Neuronal stem cell (in vitro differentiated cells): ENCODE measurements at regions not wholly inside any gene's neighbourhood (a gene's known extent, or its start where the extent isn't known, plus 50 kb on each side); places are given as distances from the start of the nearest gene placed in this dataset.

Experiments
- DNase-seq: peaks from one replicate; pipeline ENCODE4 v3.0.0-alpha.2; 2013; ENCODE audit warnings: low spot score
- H2AFZ ChIP-seq: one replicate; pipeline ENCODE4 v1.6.1; 2013; ENCODE audit warnings: mild to moderate bottlenecking, low read length, inconsistent platforms
- H2AK5ac ChIP-seq: 2 replicates; pipeline ENCODE4 v1.6.1; 2013; ENCODE audit warnings: low read depth, mild to moderate bottlenecking, inconsistent platforms, low read length, moderate library complexity, mixed read lengths
- H2BK120ac ChIP-seq: 2 replicates; pipeline ENCODE4 v1.6.1; 2013; ENCODE audit warnings: low read depth, mild to moderate bottlenecking, inconsistent platforms, low read length, moderate library complexity, mixed read lengths
- H2BK12ac ChIP-seq: one replicate; pipeline ENCODE4 v1.6.1; 2013; ENCODE audit warnings: low read length, inconsistent platforms
- H2BK15ac ChIP-seq: 2 replicates; pipeline ENCODE4 v1.6.1; 2013; ENCODE audit warnings: mild to moderate bottlenecking, low read length, inconsistent platforms, mixed read lengths
- H2BK5ac ChIP-seq: one replicate; pipeline ENCODE4 v1.6.1; 2013; ENCODE audit warnings: inconsistent platforms, mild to moderate bottlenecking, low read length, moderate library complexity
- H3K14ac ChIP-seq: one replicate; pipeline ENCODE4 v1.6.1; 2013; ENCODE audit warnings: low read length, inconsistent platforms
- H3K18ac ChIP-seq: 2 replicates; pipeline ENCODE4 v1.6.1; 2013; ENCODE audit warnings: low read length, inconsistent platforms
- H3K23ac ChIP-seq: 2 replicates; pipeline ENCODE4 v1.6.1; 2013; ENCODE audit warnings: low read depth, mild to moderate bottlenecking, mixed read lengths, low read length, inconsistent platforms; ENCODE audit not compliant: poor library complexity
- H3K27ac ChIP-seq: replicated peaks from 3 replicates; pipeline ENCODE4 v1.5.1; 2013; ENCODE audit warnings: low read length, inconsistent platforms
- H3K27me3 ChIP-seq, 3 experiments: 2 replicates each; pipeline ENCODE4 v1.6.1; 2013; ENCODE audit warnings: low read length in 3 of 3, mild to moderate bottlenecking in 2 of 3, inconsistent platforms in 1 of 3, low read depth in 1 of 3, mixed read lengths in 1 of 3, moderate library complexity in 1 of 3; ENCODE audit not compliant: control insufficient read depth in 3 of 3, insufficient read depth in 3 of 3
- H3K36me3 ChIP-seq, 2 donors: replicated peaks in 1 of 2; 2 replicates each; pipeline ENCODE4 v1.6.1; 2013; ENCODE audit warnings: low read length in 2 of 2; ENCODE audit not compliant: control insufficient read depth in 2 of 2, insufficient read depth in 2 of 2
- H3K4ac ChIP-seq: 2 replicates; pipeline ENCODE4 v1.6.1; 2013; ENCODE audit warnings: inconsistent platforms, mild to moderate bottlenecking, low read length, moderate library complexity
- H3K4me1 ChIP-seq, 2 donors: 1 replicate in 1 of 2; 2 replicates in 1 of 2; pipeline ENCODE4 v1.6.1; 2013; ENCODE audit warnings: low read length in 2 of 2, low read depth in 1 of 2; ENCODE audit not compliant: control insufficient read depth in 2 of 2, insufficient read depth in 1 of 2
- H3K4me2 ChIP-seq: one replicate; pipeline ENCODE4 v1.6.1; 2013; ENCODE audit warnings: mild to moderate bottlenecking, low read length, inconsistent platforms; ENCODE audit not compliant: insufficient read depth, poor library complexity, severe bottlenecking
- H3K4me3 ChIP-seq, 2 donors: 2 replicates each; pipeline ENCODE4 v1.5.1; 2013; ENCODE audit warnings: low read length in 2 of 2, mild to moderate bottlenecking in 2 of 2, inconsistent platforms in 1 of 2, moderate library complexity in 1 of 2
- H3K79me1 ChIP-seq: one replicate; pipeline ENCODE4 v1.6.1; 2013; ENCODE audit warnings: low read depth, mild to moderate bottlenecking, inconsistent platforms, low read length, moderate library complexity
- H3K9ac ChIP-seq: one replicate; pipeline ENCODE4 v1.6.1; 2013; ENCODE audit warnings: mild to moderate bottlenecking, low read depth, low read length, inconsistent platforms; ENCODE audit not compliant: poor library complexity
- H3K9me3 ChIP-seq, 2 donors: replicated peaks in 1 of 2; 2 replicates each; pipeline versions ENCODE3 to v1.6.1; 2013; ENCODE audit warnings: low read length in 2 of 2, mild to moderate bottlenecking in 2 of 2, inconsistent platforms in 1 of 2, low read depth in 1 of 2, mixed read lengths in 1 of 2, moderate library complexity in 1 of 2; ENCODE audit not compliant: control insufficient read depth in 2 of 2, insufficient read depth in 1 of 2
- H4K8ac ChIP-seq: one replicate; pipeline ENCODE4 v1.6.1; 2013; ENCODE audit warnings: low read depth, mild to moderate bottlenecking, inconsistent platforms, low read length, moderate library complexity
- H4K91ac ChIP-seq: one replicate; pipeline ENCODE4 v1.6.1; 2013; ENCODE audit warnings: low read length, low read depth, mild to moderate bottlenecking, inconsistent platforms; ENCODE audit not compliant: poor library complexity
- WGBS, 2 donors: extraction: QIAGEN DNeasy Blood & Tissue Kit; methylation state at CpG; one replicate each; pipeline ENCODE4 v1.1.7; 2013; ENCODE audit warnings: missing lambda C conversion rate in 2 of 2, mixed read lengths in 1 of 2; ENCODE audit not compliant: insufficient read length in 2 of 2, insufficient replicate concordance in 1 of 2; ENCODE audit errors: extremely low coverage in 2 of 2; 5-methylcytosine and 5-hydroxymethylcytosine counted together

DNA sequence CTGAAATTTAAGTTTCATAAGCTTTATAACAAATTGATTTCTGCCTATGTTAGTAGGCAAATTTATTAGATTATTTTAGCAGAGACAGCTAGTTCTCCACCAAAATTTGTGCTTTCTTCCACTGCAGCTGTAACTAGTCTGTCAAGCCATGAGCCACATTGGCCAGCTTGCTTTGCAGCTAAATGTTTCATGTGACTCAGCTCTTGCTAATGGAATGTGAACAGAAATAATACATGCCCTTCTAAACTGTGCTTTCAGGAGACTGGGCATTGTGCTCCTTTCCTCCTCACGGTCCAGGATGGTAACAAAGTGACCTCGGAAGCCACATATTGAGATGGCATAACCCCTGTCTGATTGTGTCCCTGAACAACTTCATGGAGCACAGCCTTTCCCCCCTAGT lies 51.3 kb upstream of the KPNA4 start:
- H2BK120ac ChIP-seq = no peak overlapping the region
- no peak overlapping the region for H3K18ac ChIP-seq
- no peak overlapping the region for H2BK12ac ChIP-seq
- H3K9ac ChIP-seq = no peak overlapping the region
- H3K27ac ChIP-seq = no peak overlapping the region
- H2BK5ac ChIP-seq = no peak overlapping the region
- H4K91ac ChIP-seq = no peak overlapping the region
- H3K4ac ChIP-seq = no peak overlapping the region
- H3K14ac ChIP-seq = no peak overlapping the region
- H3K27me3 ChIP-seq = peaks cover 0 to 11% (median 0%) of the 10 kb centered on the region in 3 experiments
- H3K4me3 ChIP-seq = no peak overlapping the region
- H3K36me3 ChIP-seq = no peaks in the 10 kb centered on the region
- H4K8ac ChIP-seq = no peak overlapping the region
- no peak overlapping the region for H2AK5ac ChIP-seq
- no peak overlapping the region for H3K23ac ChIP-seq
- H2AFZ ChIP-seq = no peak overlapping the region
- no peak for DNase-seq
- no peaks in the 10 kb centered on the region for H3K79me1 ChIP-seq
- peaks cover 0 to 5% of the 10 kb centered on the region in 2 donors for H3K4me1 ChIP-seq
- no peak overlapping the region for H3K4me2 ChIP-seq
- H2BK15ac ChIP-seq = no peak overlapping the region
- WGBS, 2 donors = no CpG with 5 or more reads among the region's 2 CpGs
- H3K9me3 ChIP-seq = no peaks in the 10 kb centered on the region

DNA sequence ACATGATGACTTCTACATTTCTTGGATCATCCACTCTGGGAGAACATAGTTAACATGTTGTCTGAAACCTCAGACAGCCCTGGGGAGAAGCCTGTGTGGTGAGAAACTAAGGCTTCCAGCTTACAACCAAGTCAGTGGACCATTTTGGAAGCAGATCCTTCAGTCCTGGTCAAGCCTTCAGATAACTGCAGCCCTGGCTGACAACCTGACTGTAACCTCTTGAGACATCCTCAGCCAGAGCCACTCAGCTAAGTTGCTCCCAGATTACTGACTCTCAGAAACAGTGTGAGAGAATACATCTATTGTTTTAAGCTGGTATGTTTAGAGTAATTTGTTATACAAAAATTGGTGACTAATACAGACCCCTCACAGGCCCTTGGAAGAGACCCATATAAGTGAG lies 50.9 kb upstream of the KPNA4 start:
- no peak overlapping the region for H3K4ac ChIP-seq
- no peak overlapping the region for H3K4me3 ChIP-seq
- H2AK5ac ChIP-seq = no peak overlapping the region
- no peak overlapping the region for H3K14ac ChIP-seq
- H3K4me2 ChIP-seq = no peak overlapping the region
- no peak overlapping the region for H3K23ac ChIP-seq
- H3K79me1 ChIP-seq = no peaks in the 10 kb centered on the region
- no peak overlapping the region for H2BK120ac ChIP-seq
- H2BK12ac ChIP-seq = no peak overlapping the region
- no peak for DNase-seq
- no peak overlapping the region for H4K91ac ChIP-seq
- no peak overlapping the region for H3K27ac ChIP-seq
- no peak overlapping the region for H2BK5ac ChIP-seq
- H2BK15ac ChIP-seq = no peak overlapping the region
- peaks cover 0 to 5% of the 10 kb centered on the region in 2 donors for H3K4me1 ChIP-seq
- H3K18ac ChIP-seq = no peak overlapping the region
- no peak overlapping the region for H2AFZ ChIP-seq
- H4K8ac ChIP-seq = no peak overlapping the region
- H3K9me3 ChIP-seq = no peaks in the 10 kb centered on the region
- H3K36me3 ChIP-seq = no peaks in the 10 kb centered on the region
- H3K27me3 ChIP-seq = peaks cover 0 to 11% (median 0%) of the 10 kb centered on the region in 3 experiments
- no peak overlapping the region for H3K9ac ChIP-seq
